Mucosa of descending colon (tissue), 3 donors: ENCODE measurements at regions not wholly inside any gene's neighbourhood (a gene's known extent, or its start where the extent isn't known, plus 50 kb on each side); places are given as distances from the start of the nearest gene placed in this dataset.
"Not testable (repeated sequence)": the region's sequence is repeated elsewhere in the genome, so short reads cannot be mapped to it uniquely, and the experiment has no call there.

Source experiments
- ATAC-seq: fragments of 200-7000 bp; cut with Tn5 transposase; one replicate; pipeline ENCODE4 v1.9.1; 2020; ENCODE audit warnings: mild to moderate bottlenecking, moderate library complexity
- DNase-seq, 3 donors: peaks; one replicate each; pipeline ENCODE4 v3.0.0-alpha.2; 2020
- H3K36me3 ChIP-seq: fragments of 200-600 bp; one replicate; pipeline ENCODE4 v1.8.0; 2021; ENCODE audit warnings: low read depth, mild to moderate bottlenecking
- H3K4me1 ChIP-seq: fragments of 200-600 bp; one replicate; pipeline ENCODE4 v1.8.0; 2021; ENCODE audit warnings: low read depth, mild to moderate bottlenecking
- H3K4me3 ChIP-seq: fragments of 200-600 bp; one replicate; pipeline ENCODE4 v1.8.0; 2021; ENCODE audit warnings: mild to moderate bottlenecking
- H3K9me3 ChIP-seq: fragments of 200-600 bp; one replicate; pipeline ENCODE4 v1.8.0; 2021; ENCODE audit warnings: mild to moderate bottlenecking
- CTCF ChIP-seq: fragments of 200-600 bp; IDR thresholded peaks from one replicate; pipeline ENCODE4 v1.8.0; 2022; ENCODE audit warnings: antibody characterized with exemption, mild to moderate bottlenecking
- intact Hi-C, 2 donors: fragments of 100-400 bp; cut with DNase I in 1 of 2; cut with micrococcal nuclease in 1 of 2; formaldehyde crosslinking; loops; one replicate each; pipeline versions ENCODE4 v1.11.0 to v1.11.1; 2022; cut with DNase I, micrococcal nuclease
- donor health status: DM: no; HTN: no; CAD: no; lungs with moderate emphysema.
- donor health status: DM: no; HTN: no; CAD: no.
- donor health status: DM: no; HTN: yes; CAD: no.

- H3K4me1 ChIP-seq, result no peaks in the 10 kb centered on the region
- H3K4me3 ChIP-seq, result no peak overlapping the region
- no peak for TF ChIP-seq CTCF
- intact Hi-C loops, result no loop called here
- ATAC-seq (no peak), DNase-seq (no peak)
- no peaks in the 10 kb centered on the region for H3K36me3 ChIP-seq
- H3K9me3 ChIP-seq, result no peaks in the 10 kb centered on the region
These were observed 99.5 kb upstream of the MXRA5 start for GRCh38 chrX:3445806-3446490.

GRCh38 chrX:3443184-3443583, 96.7 kb upstream of the MXRA5 start:
- Histone ChIP-seq H3K36me3 (no peaks in the 10 kb centered on the region), H3K4me3 (no peak overlapping the region), H3K9me3 (no peaks in the 10 kb centered on the region), H3K4me1 (no peaks in the 10 kb centered on the region)
- ATAC-seq (no peak), DNase-seq (no peak)
- intact Hi-C loops, result no loop called here
- TF ChIP-seq CTCF, result no peak

GRCh38 chrX:3442691-3443090, 96.2 kb upstream of the MXRA5 start:
- no peak for DNase-seq
- no peak for TF ChIP-seq CTCF
- Histone ChIP-seq H3K9me3 (no peaks in the 10 kb centered on the region), H3K36me3 (no peaks in the 10 kb centered on the region), H3K4me1 (no peaks in the 10 kb centered on the region), H3K4me3 (no peak overlapping the region)
- intact Hi-C loops, result no loop called here
- ATAC-seq, result no peak

GRCh38 chrX:3440981-3441380, 94.5 kb upstream of the MXRA5 start:
- Histone ChIP-seq H3K4me3 (no peak overlapping the region), H3K9me3 (no peaks in the 10 kb centered on the region), H3K36me3 (no peaks in the 10 kb centered on the region), H3K4me1 (no peaks in the 10 kb centered on the region)
- ATAC-seq (no peak), DNase-seq (no peak)
- intact Hi-C loops, result no loop called here
- no peak for TF ChIP-seq CTCF

- H3K4me3 ChIP-seq, H3K36me3 ChIP-seq, H3K4me1 ChIP-seq, DNase-seq, intact Hi-C loops, ATAC-seq, H3K9me3 ChIP-seq: not testable (repeated sequence)
These were observed 89.5 kb upstream of the MXRA5 start for GRCh38 chrX:3435916-3436315.

- H3K36me3 ChIP-seq, result no peaks in the 10 kb centered on the region
- no peaks in the 10 kb centered on the region for H3K4me1 ChIP-seq
- intact Hi-C loops, result no loop called here
- ATAC-seq, result no peak
- no peak overlapping the region for H3K4me3 ChIP-seq
- no peaks in the 10 kb centered on the region for H3K9me3 ChIP-seq
- DNase-seq, result no peak
- no peak for TF ChIP-seq CTCF
These were observed 88.6 kb upstream of the MXRA5 start for GRCh38 chrX:3435057-3435456.
